GM23248 (cell line): ENCODE measurements at regions not wholly inside any gene's neighbourhood (a gene's known extent, or its start where the extent isn't known, plus 50 kb on each side); places are given as distances from the start of the nearest gene placed in this dataset.

Experiments used
- EZH2 ChIP-seq: fragments of 200-600 bp; sonication (generic); IDR thresholded peaks from 2 replicates; pipeline ENCODE4 v1.6.1; 2018; ENCODE audit warnings: antibody characterized with exemption, mild to moderate bottlenecking; ENCODE audit not compliant: insufficient read depth, poor library complexity, severe bottlenecking
- EZH2phosphoT487 ChIP-seq: fragments of 200-600 bp; sonication (generic); IDR thresholded peaks from 2 replicates; pipeline ENCODE4 v1.6.1; 2018; ENCODE audit warnings: antibody characterized with exemption, moderate library complexity, mild to moderate bottlenecking, low read depth; ENCODE audit not compliant: insufficient read depth

DNA sequence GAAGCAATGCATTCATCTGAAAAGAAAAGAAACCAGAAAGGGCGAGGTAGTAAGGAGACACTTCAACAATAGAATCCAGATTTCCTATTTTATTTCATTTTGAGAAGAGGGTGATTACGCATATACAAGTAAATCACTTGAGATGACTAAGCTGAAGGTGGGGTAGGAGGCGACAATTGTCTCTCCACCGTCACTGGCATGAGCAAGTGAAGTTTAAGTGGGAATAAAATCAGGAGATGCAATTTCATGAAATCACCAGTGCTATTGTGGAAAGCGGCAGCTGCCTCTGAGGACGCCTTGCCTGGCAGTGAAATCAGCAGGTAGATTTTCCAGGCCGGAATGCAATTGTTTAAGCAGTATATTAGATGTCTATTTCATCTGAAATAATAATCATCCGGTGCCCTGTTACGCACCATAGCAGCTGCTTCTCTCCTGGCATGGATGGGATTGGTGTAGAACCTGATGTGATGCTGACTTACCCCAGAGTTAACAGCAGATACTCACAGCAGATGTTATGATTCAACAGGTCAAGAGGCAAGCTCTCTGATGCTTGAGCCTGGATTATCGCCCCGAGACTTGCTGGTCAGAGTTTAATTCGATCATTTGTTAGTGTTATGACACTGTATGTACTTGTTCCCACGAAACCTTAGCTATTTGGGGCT, 64.3 kb downstream of the RASL11A start:
- no peak for TF ChIP-seq EZH2
- TF ChIP-seq EZH2phosphoT487: no peak
